Suppressor macrophage treated with lipopolysaccharide for 4 hours (primary cell): ENCODE measurements at regions not wholly inside any gene's neighbourhood (a gene's known extent, or its start where the extent isn't known, plus 50 kb on each side); places are given as distances from the start of the nearest gene placed in this dataset.
"Not testable (repeated sequence)": the region's sequence is repeated elsewhere in the genome, so short reads cannot be mapped to it uniquely, and the experiment has no call there.

Experiments
- DNase-seq: peaks from one replicate; pipeline ENCODE4 v3.0.0-alpha.2; 2020

GRCh38 chr4:28247805-28248204, 1387.2 kb downstream of the STIM2 start:
- no peak for DNase-seq

DNA sequence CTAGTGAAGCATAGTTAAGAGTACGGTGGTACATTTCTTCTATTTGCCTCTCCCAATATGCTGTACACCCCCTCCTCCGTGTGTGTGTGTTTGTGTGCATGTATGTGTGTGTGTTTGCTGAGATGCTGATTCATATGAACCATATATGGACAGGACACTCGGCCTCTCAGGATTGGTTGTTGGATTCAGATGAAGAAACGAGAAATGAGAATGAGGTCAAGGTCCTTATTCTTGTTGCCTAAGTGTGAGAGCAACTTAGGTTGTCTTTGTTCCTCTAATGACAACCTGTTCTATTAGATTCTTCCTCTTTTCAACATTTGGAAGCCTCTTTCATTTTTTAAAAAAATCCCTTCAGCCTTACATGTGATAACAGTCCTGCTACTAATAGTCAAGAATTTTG, 1387.6 kb downstream of the STIM2 start:
- DNase-seq = no peak

DNA sequence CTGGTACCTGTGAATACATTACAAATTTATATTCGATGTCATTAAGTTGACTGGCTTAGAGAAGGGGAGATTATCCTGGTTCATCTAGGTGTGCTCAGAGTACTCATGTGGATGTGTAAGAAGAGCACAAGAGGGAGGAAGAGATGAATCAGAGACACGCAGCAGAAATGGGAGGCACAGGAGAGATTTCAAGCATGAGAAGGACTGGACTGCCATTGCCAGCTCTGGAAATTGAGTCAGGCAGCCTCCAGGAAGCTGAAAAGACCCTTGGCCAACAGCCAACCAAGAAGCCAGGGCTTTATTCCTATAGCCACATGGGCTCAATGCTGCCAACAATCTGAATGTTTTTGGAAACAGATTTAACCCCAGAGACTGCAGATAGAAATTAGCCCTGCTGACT, 1390.0 kb downstream of the STIM2 start:
- DNase-seq = no peak

DNA sequence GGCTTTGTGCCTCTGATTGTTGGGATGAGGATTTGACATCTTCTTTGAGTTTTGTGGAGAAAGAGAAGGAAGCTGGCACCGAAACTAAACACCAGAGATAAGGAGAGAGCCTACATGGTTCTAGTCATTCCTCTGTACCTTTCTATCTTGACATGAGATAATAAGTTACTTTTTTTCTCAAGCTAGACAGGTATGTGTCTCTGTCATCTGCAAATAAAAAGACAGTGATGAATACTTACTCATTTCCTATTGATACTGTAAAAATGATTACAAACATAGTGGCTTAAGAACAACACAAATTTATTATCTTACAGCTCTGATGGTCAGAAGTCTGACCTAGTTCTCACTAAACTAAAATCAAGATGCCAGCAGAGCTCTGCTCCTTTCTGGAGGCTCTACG, 1391.2 kb downstream of the STIM2 start:
- DNase-seq = no peak

DNA sequence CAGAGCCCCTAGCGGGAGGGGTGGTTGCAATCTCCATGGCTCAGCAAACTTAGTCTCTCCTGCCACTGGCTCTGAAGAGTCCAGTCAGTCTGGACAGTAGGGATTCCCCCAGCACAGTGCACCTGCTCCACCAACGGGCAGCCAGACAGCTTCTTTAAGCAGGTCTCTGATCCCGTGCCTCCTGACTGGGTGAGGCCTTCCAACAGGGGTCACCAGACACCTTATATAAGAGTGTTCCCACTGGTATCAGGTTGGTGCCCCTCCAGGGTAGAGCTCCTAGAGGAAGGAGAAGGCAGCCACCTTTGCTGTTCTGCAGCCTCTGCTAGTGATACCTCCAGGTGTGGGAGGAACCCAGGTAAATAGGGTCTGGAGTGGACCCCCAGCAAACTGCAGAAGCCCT, 1393.4 kb downstream of the STIM2 start:
- DNase-seq = no peak

DNA sequence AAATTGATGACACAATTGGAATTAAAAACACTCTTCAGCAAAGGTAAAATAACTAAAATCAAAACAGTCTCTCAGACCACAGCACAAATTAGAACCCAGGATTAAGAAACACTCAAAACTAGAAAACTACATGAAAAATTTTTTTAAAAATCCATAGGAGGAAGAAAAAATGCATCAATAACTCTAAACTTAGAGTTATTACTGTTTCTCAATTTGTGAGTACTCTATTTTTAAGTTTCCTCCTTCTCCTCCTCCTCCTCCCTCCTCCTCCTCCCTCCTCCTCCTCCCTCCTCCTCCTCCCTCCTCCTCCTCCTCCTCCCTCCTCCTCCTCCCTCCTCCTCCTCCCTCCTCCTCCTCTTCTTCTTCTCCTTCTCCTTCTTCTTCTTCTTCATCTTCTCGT, 1395.7 kb downstream of the STIM2 start:
- DNase-seq = no peak

DNA sequence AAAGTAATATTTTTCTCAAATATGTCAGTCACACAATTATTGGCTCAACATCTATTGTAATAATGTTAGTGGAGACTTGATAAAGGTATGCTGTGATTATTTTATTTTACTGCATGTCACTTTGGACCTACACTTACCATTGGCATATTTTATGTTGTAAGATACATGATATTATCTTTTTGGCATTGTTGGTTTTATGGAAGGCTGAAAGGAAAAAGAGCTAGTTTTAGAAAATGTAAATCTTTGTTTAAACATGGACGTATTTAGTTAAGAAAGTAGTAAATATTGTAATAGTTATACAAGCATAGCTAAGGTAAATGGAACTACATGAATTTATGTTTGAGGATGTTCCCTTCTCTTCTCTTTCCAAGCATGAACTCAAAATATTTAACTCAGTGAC, 1399.3 kb downstream of the STIM2 start:
- no peak for DNase-seq

GRCh38 chr4:28267166-28267565, 1406.5 kb downstream of the STIM2 start:
- no peak for DNase-seq

GRCh38 chr4:28269426-28269825, 1408.8 kb downstream of the STIM2 start:
- DNase-seq = no peak

GRCh38 chr4:28277931-28278330, 1417.3 kb downstream of the STIM2 start:
- DNase-seq = no peak

DNA sequence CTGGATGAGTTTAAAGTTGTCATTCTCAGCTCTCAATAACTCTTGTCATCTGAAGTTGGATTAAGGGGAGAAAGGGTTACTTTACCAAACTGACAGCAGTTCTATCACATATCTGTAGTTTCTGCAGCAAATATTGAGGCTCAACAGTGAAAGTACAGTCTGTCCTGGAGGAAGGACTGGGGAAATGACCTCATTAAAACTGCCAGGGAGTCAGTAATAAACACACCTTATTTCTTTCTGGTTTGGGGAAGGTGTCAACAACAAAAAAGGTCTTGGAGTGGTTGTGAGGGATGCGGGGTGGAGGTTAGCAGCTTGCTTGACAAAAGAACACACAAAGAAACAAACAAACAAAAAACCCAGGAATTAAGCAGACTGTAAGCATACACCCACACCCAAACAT, 1418.0 kb downstream of the STIM2 start:
- DNase-seq = no peak

DNA sequence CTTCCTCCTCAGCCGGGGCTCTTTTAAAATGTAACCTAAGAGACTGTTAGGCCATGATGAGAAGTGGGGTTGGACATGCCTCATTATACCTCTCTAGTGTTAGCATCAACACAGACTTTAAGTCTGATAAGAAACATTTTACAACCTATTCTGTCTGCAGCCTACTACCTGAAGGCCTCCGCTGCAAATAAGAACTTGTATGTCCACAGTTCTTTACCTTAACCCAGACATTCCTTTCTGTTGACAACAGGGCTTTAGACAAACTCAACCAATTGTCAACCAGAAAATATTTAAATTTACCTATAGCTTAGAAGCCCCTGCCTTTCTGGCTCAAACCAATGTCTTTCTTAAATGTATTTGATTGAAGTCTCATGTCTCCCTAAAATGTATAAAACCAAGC, 1418.6 kb downstream of the STIM2 start:
- no peak for DNase-seq

DNA sequence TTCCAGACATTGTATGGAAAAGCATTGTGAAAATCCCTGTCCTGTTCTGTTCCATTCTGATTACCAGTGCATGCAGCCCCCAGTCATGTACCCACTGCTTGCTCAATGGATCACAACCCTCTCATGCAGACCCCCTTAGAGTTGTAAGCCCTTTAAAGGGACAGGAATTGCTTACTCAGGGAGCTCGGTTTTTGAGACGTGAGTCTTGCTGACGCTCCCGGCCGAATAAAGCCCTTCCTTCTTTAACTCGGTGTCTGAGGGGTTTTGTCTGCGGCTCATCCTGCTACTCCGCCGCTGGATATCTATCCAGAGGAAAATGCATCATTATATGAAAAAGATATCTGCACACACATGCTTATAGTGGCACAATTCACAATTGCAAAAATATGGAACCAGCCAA, 1425.6 kb downstream of the STIM2 start:
- DNase-seq = not testable (repeated sequence)

- DNase-seq = no peak
Observed at GRCh38 chr4:28287831-28288233, 1427.2 kb downstream of the STIM2 start.

GRCh38 chr4:28296239-28296638, 1435.6 kb downstream of the STIM2 start:
- no peak for DNase-seq

DNA sequence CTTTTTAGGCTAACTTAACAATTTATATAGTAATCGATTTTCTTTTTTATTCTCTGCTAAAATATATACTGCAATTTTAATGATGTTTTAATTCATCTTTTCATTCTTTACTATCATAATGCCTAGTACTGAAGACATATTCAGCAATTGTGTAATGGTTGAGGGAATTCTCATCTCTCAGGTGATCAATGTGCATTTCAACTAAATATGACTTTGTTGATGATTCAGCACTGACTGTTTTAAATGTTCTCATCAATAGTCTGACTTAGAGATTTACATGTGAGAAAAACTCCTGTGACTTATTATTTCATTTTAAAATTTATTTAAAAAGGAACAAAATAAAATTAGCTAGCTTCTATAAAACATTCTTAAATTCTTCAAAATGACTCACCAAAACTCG, 1450.3 kb downstream of the STIM2 start:
- no peak for DNase-seq

DNA sequence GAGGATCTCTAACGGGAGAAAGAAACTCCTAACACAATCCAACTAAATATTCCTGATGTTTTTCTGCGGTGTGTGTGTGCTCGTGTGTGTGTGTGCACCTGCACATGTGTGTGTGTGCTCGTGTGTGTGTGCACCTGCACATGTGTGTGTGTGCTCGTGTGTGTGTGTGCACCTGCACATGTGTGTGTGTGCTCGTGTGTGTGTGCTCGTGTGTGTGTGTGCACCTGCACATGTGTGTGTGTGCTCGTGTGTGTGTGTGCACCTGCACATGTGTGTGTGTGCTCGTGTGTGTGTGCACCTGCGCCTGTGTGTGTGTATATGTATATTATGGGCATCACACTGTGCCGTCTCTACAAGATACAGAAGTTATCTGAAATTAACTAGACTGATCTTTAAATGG, 1451.9 kb downstream of the STIM2 start:
- DNase-seq = not testable (repeated sequence)

DNA sequence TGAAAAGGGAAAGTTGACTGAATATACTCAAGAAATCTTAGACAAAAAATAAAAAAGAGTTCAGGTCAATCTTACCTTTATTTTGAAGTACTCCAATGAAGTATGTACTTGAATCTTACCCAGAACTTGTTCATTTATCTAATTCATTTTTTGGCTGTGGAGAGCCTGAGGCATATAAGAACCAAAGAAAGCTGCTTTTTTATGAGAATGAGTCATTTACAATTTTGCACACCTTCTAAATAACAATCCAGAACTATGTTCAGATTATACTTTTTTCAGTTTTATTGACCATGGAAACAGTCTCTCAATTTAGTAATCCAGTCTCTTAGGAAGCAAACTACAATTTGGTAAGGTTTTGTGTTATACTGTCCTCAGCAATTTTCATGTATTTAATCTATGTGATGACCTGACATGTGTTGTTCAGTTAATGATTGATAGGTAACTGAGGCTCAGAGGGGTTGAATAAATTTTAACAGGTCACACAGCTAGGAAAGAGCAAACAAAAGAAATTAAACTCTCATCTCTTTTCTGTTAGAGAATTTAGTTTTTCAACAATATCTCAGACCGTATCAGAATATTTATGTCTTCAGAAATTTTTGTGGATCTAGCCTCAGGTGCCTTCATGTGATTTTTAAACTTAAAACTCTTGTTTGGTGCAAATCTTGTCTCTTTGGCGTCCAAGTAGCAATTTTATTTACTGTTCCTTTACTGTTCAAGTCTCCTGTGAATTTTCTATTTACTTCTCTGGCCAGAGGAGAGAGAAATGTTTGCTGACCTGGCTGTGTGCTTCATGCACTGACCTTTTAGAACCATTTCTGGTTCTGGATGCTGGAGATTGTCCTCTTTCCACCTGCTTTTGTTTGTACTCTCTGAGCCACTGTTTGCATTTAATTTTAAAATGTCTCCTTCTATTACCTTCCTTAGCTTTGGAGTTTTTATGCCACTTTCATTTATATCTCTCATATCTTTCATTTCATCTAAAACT, 1453.4 kb downstream of the STIM2 start:
- no peak for DNase-seq

GRCh38 chr4:28317221-28317620, 1456.6 kb downstream of the STIM2 start:
- no peak for DNase-seq

GRCh38 chr4:28334249-28334648, 1473.6 kb downstream of the STIM2 start:
- no peak for DNase-seq

DNA sequence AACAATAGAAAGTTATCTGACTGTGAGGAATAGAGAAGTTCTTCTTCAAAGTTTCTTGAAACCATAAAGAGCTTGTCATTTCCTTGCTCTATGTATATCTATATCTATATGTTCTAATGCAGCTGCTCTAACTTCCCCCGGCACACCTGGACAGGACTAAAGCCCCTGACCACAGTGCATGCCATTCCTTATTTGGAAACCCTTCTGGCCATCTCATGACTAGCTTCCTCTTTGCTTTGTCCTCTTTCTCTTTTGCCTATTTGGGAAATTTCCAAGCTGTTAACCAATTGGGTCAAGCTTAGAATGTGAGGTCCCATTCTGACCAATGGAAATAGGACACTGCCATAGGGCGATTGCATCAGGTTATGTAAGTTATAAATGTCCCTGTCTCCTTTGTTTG, 1481.1 kb downstream of the STIM2 start:
- DNase-seq = no peak

DNA sequence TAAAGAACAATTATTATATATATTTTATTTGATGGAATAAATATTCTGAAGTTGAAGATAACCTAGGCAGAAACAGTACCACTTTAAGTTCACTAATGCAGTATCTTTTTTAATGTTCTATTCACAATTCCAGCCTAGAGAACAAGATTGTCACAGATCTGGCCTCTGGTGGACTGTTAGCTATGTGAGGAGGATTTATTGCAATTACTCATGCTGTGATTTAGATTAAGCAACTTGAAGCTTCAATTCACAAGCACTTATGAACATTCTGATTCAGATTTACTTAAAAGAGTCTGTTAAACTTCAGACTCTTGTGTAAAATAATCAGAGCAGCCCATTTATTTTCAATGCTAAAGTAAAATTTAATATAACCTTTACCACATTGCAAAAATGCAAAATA, 1489.8 kb downstream of the STIM2 start:
- no peak for DNase-seq

DNA sequence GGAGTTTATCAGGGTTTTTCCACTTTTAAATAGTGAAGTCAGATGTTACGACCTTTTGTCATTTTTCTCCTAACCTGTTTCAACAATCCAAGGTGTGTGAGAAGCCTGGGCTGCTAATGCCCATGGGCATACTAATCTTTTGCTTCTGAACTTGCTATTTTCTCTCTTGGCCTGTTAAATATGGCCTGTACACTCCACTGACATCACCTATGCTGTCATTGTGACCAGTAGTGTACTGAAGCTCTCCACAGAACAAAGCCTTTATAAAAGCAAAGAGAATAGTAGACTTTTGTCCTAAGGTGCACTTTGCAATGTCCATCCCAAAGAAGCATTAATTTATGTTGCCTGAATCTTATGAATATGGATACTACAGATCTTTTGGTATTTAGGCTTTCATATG, 1490.5 kb downstream of the STIM2 start:
- DNase-seq = no peak

DNA sequence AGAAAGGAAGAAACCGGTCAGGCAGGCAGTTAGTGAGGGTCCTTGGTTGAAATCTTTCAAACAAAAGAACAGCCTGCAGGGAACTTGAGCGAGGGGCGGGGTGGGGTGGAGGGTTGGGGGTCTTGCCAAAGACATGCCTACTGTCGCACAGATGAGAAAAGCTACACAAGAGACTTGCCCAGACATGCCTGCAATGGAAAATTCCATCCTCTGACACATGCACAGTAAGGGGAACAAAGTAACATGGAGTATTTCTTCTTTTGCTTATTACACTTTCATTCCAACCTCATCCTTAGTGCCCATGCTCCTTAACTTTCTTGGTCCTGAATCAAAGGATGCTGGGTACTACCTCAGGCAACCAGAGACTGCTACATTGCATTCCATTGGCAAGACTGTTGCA, 1491.2 kb downstream of the STIM2 start:
- DNase-seq = no peak
